Testis (tissue), 2 donors: ENCODE measurements at regions not wholly inside any gene's neighbourhood (a gene's known extent, or its start where the extent isn't known, plus 50 kb on each side); places are given as distances from the start of the nearest gene placed in this dataset.

Experiments used
- DNase-seq: peaks from one replicate; pipeline ENCODE4 v3.0.0-alpha.2; 2019
- H3K27ac ChIP-seq, 2 donors: fragments of 200-600 bp; sonication (generic); one replicate each; pipeline ENCODE4 v1.5.1; 2019
- H3K27me3 ChIP-seq: fragments of 200-600 bp; sonication (generic); one replicate; pipeline ENCODE4 v1.5.1; 2019
- H3K36me3 ChIP-seq: fragments of 200-600 bp; sonication (generic); one replicate; pipeline ENCODE4 v1.5.1; 2017; ENCODE audit warnings: low read depth; ENCODE audit errors: missing control alignments
- H3K4me1 ChIP-seq: fragments of 200-600 bp; sonication (generic); one replicate; pipeline ENCODE4 v1.5.1; 2019
- H3K4me3 ChIP-seq, 2 donors: fragments of 200-600 bp; sonication (generic); one replicate each; pipeline ENCODE4 v1.5.1; 2017 to 2019
- H3K9me3 ChIP-seq: fragments of 200-600 bp; sonication (generic); one replicate; pipeline ENCODE4 v1.5.1; 2017
- CTCF ChIP-seq, 3 experiments: fragments of 450-650 bp in 2 of 3; fragments of 200-600 bp in 1 of 3; sonication (generic) in 1 of 3; IDR thresholded peaks; one replicate each; pipeline ENCODE4 v1.5.1; 2016 to 2019; ENCODE audit warnings: antibody characterized with exemption in 3 of 3, mild to moderate bottlenecking in 2 of 3, moderate library complexity in 1 of 3
- POLR2A ChIP-seq: fragments of 450-650 bp; IDR thresholded peaks from one replicate; pipeline ENCODE4 v1.6.1; 2017; ENCODE audit warnings: antibody characterized with exemption, mild to moderate bottlenecking, moderate library complexity
- WGBS, 2 donors: methylation state at CpG; one replicate each; pipeline ENCODE4 v1.1.5; 2018; 5-methylcytosine and 5-hydroxymethylcytosine counted together
- intact Hi-C: fragments of 100-400 bp; cut with DNase I; formaldehyde crosslinking; loops from one replicate; pipeline ENCODE4 v1.15.1; 2023; ENCODE audit warnings: low total_unique reads

GRCh38 chr15:53233801-53234200 lies 443.7 kb upstream of the ONECUT1 start:
- TF ChIP-seq CTCF (IDR thresholded peaks at IDR 0.05) (no peak), POLR2A (no peak)
- DNase-seq, result no peak

GRCh38 chr15:53230473-53230872 lies 440.3 kb upstream of the ONECUT1 start:
- no peak for DNase-seq
- no peak for TF ChIP-seq CTCF (IDR thresholded peaks at IDR 0.05)
- WGBS, 2 donors, result 74 to 83% methylated on average over 1 of the region's 1 CpG
- Histone ChIP-seq H3K4me1 (no peaks in the 10 kb centered on the region), H3K4me3 (no peak overlapping the region), H3K27me3 (no peaks in the 10 kb centered on the region), H3K36me3 (no peaks in the 10 kb centered on the region), H3K9me3 (no peaks in the 10 kb centered on the region), H3K27ac (no peak overlapping the region)
- intact Hi-C loops, result no loop called here

More at GRCh38 chr15:53233801-53234200, 443.7 kb upstream of the ONECUT1 start:
- Histone ChIP-seq H3K27me3 (no peaks in the 10 kb centered on the region), H3K9me3 (no peaks in the 10 kb centered on the region), H3K4me3 (no peak overlapping the region), H3K4me1 (no peaks in the 10 kb centered on the region), H3K36me3 (no peaks in the 10 kb centered on the region), H3K27ac (no peak overlapping the region)
- intact Hi-C loops, result no loop called here
- WGBS, 2 donors, result 34 to 45% methylated on average over 2 of the region's 2 CpGs

GRCh38 chr15:53226559-53226958 lies 436.4 kb upstream of the ONECUT1 start:
- TF ChIP-seq CTCF (IDR thresholded peaks at IDR 0.05) (no peak), POLR2A (no peak)
- WGBS, 2 donors, result 74 to 86% methylated on average over 2 of the region's 2 CpGs
- Histone ChIP-seq H3K27ac (no peak overlapping the region), H3K9me3 (no peaks in the 10 kb centered on the region), H3K27me3 (no peaks in the 10 kb centered on the region), H3K4me3 (no peak overlapping the region), H3K36me3 (no peaks in the 10 kb centered on the region), H3K4me1 (no peaks in the 10 kb centered on the region)
- intact Hi-C loops, result no loop called here
- DNase-seq, result no peak

- no peak for TF ChIP-seq POLR2A
- no peak for TF ChIP-seq CTCF (IDR thresholded peaks at IDR 0.05)
- H3K36me3 ChIP-seq, result no peaks in the 10 kb centered on the region
- intact Hi-C loops, result no loop called here
- no peaks in the 10 kb centered on the region for H3K27me3 ChIP-seq
- no peak overlapping the region for H3K4me3 ChIP-seq
- H3K4me1 ChIP-seq, result no peaks in the 10 kb centered on the region
- DNase-seq, result no peak
- no peaks in the 10 kb centered on the region for H3K9me3 ChIP-seq
- WGBS, 2 donors, result 58 to 66% methylated on average over 3 of the region's 3 CpGs
- no peak overlapping the region for H3K27ac ChIP-seq
These were observed 435.6 kb upstream of the ONECUT1 start for GRCh38 chr15:53225781-53226180.

- H3K27ac ChIP-seq, result no peak overlapping the region
- no peak overlapping the region for H3K4me3 ChIP-seq
- intact Hi-C loops, result no loop called here
- TF ChIP-seq POLR2A (no peak), CTCF (IDR thresholded peaks at IDR 0.05) (no peak)
- H3K9me3 ChIP-seq, result no peaks in the 10 kb centered on the region
- no peak for DNase-seq
- H3K36me3 ChIP-seq, result no peaks in the 10 kb centered on the region
- H3K4me1 ChIP-seq, result no peaks in the 10 kb centered on the region
- no peaks in the 10 kb centered on the region for H3K27me3 ChIP-seq
These were observed 434.2 kb upstream of the ONECUT1 start for GRCh38 chr15:53224371-53224770.
